ENCODE measurements at regions not wholly inside any gene's neighbourhood (a gene's known extent, or its start where the extent isn't known, plus 50 kb on each side); places are given as distances from the start of the nearest gene placed in this dataset.

GRCh38 chr18:40222776-40223175 lies 1732.3 kb upstream of the PIK3C3 start (continued):
- no peak for TF ChIP-seq CHD7 (IDR thresholded peaks at IDR 0.05; ENCODE audit: insufficient replicate concordance, low read length)
- TF ChIP-seq SP2 (IDR thresholded peaks at IDR 0.05; ENCODE audit: low read length), result no peak
- no peak for TF ChIP-seq EGR1 (IDR thresholded peaks at IDR 0.05; ENCODE audit: borderline replicate concordance, low read depth, low read length)
- no peak for TF ChIP-seq TAF7 (optimal IDR thresholded peaks at IDR 0.05; ENCODE audit: borderline replicate concordance, low read depth, low read length)
- TF ChIP-seq POLR2AphosphoS5 (IDR thresholded peaks at IDR 0.05; ENCODE audit: low read depth, low read length), result no peak
- no peak for TF ChIP-seq POU5F1 (IDR thresholded peaks at IDR 0.05; ENCODE audit: low read depth, low read length)
- no peak for TF ChIP-seq MAX (IDR thresholded peaks at IDR 0.05)
- TF ChIP-seq BRCA1 (IDR thresholded peaks at IDR 0.05; ENCODE audit: low read depth, low read length), result no peak
- TF ChIP-seq SAP30 (IDR thresholded peaks at IDR 0.05; ENCODE audit: insufficient read depth, insufficient replicate concordance, low read length), result no peak
- TF ChIP-seq POLR2A (IDR thresholded peaks at IDR 0.05; ENCODE audit: control extremely low read depth in 1 of 2, low read depth in 2 of 2, low read length in 2 of 2), result no peak
- no peak for TF ChIP-seq BCL11A (IDR thresholded peaks at IDR 0.05; ENCODE audit: low read depth in 2 of 2, low read length in 2 of 2)
- TF ChIP-seq KDM5A (IDR thresholded peaks at IDR 0.05; ENCODE audit: low read length), result no peak
- no peak for TF ChIP-seq FOSL1 (IDR thresholded peaks at IDR 0.05; ENCODE audit: insufficient read depth, low read depth, low read length)

All from H1 (cell line).